C4-2B (cell line): ENCODE measurements at regions not wholly inside any gene's neighbourhood (a gene's known extent, or its start where the extent isn't known, plus 50 kb on each side); places are given as distances from the start of the nearest gene placed in this dataset.

ENCODE experiments used
- CTCF ChIP-seq: fragments of 450-650 bp; conservative IDR thresholded peaks from 2 replicates; pipeline ENCODE4 v1.5.1; 2017; ENCODE audit warnings: mild to moderate bottlenecking
- ZFX ChIP-seq: fragments of 450-650 bp; IDR thresholded peaks from 2 replicates; pipeline ENCODE4 v1.6.1; 2017

DNA sequence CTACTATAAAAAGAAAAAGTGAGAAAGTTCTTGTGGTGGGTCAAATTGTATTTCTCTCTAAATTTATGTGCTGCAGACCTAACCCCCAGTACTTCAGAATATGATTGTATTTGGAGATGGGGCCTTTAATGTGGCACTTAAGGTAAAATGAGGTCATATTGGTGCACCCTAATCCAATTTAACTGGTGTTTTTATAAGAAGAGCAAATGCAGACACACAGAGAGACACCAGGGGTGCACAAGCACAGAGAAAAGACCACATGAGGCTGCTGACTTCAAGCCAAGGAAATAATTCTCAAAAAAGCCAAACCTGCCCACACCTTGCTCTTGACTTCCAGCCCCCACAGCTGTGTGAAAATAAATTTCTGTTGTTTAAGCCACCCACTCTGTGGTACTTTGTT lies 80.2 kb upstream of the HTR4 start:
- TF ChIP-seq CTCF (no peak), ZFX (no peak)
